Thoracic aorta (tissue), 2 donors: ENCODE measurements at regions not wholly inside any gene's neighbourhood (a gene's known extent, or its start where the extent isn't known, plus 50 kb on each side); places are given as distances from the start of the nearest gene placed in this dataset.
A peak's percentile ranks its signal among the peaks of the same experiment; 100 is the strongest.

Experiments used
- ATAC-seq: fragments of 150-250 bp; one replicate; pipeline ENCODE4 v1.8.0; 2017; ENCODE audit warnings: low read depth; ENCODE audit not compliant: insufficient number of reproducible peaks, low FRiP score
- DNase-seq: peaks from one replicate; pipeline ENCODE4 v3.0.0-alpha.2; 2020; ENCODE audit warnings: low spot score
- H3K27ac ChIP-seq, 2 donors: fragments of 200-600 bp; sonication (generic); 1 replicate in 1 of 2; 2 replicates in 1 of 2; pipeline ENCODE4 v1.5.1; 2016; ENCODE audit warnings: mild to moderate bottlenecking in 2 of 2, moderate library complexity in 2 of 2
- H3K27me3 ChIP-seq: fragments of 200-600 bp; sonication (generic); replicated peaks from 2 replicates; pipeline ENCODE4 v1.6.0; 2016; ENCODE audit warnings: mild to moderate bottlenecking; ENCODE audit not compliant: insufficient read depth
- H3K36me3 ChIP-seq: fragments of 200-600 bp; sonication (generic); one replicate; pipeline ENCODE4 v1.5.1; 2016
- H3K4me1 ChIP-seq, 2 donors: fragments of 200-600 bp; sonication (generic); 1 replicate in 1 of 2; 2 replicates in 1 of 2; pipeline versions ENCODE4 v1.5.1 to v1.6.0; 2016; ENCODE audit warnings: low read depth in 2 of 2, mild to moderate bottlenecking in 1 of 2; ENCODE audit not compliant: control insufficient read depth in 1 of 2
- H3K4me3 ChIP-seq: fragments of 200-600 bp; sonication (generic); 2 replicates; pipeline ENCODE4 v1.5.1; 2016; ENCODE audit warnings: mild to moderate bottlenecking
- H3K9me3 ChIP-seq: fragments of 200-600 bp; sonication (generic); 2 replicates; pipeline ENCODE4 v1.5.1; 2016
- CTCF ChIP-seq: fragments of 200-600 bp; sonication (generic); IDR thresholded peaks from one replicate; pipeline ENCODE4 v1.5.1; 2019; ENCODE audit warnings: antibody characterized with exemption

DNA sequence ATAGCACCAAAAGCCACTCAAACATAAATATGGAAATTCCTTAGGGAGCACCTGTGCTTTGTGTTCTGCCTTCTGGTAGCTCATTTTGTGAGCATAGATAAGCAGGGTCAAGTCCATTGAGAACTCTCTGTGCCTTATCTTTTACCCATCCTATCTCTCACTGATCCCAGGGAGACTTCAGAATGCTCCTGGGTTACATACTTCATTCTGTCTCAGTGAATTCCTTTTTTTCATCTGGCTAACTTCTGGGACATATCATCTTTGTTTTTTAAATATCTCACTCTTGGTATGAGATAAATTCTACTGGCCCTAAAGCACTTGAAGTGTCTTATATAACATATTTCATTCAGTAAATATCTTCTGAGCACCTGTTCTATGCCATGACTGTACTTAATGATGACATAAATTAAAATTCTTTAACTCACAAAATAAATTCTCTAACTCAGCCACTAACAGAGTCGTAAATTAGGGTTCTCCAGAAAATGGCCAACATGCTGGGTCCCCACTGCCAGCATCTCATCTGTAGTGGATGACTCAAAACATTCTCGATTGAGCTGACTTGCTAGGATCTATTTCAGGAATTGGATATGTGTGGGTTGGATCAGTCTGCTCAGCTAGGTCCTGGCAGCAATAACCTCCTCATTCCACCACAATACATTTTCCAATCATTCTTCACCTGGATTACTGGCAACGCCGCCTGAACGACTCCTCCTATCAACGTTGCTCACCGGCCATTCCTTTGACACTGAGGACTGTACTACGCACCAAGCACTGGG is 170.2 kb downstream of the FOXO1 start:
- no peaks in the 10 kb centered on the region for H3K36me3 ChIP-seq
- no peak overlapping the region for H3K27ac ChIP-seq
- no peak for TF ChIP-seq CTCF
- ATAC-seq (no peak), DNase-seq (no peak)
- H3K4me1 ChIP-seq, result peaks cover 0 to 6% of the 10 kb centered on the region in 2 donors
- H3K4me3 ChIP-seq, result no peak overlapping the region
- H3K9me3 ChIP-seq, result no peaks in the 10 kb centered on the region
- no peaks in the 10 kb centered on the region for H3K27me3 ChIP-seq

DNA sequence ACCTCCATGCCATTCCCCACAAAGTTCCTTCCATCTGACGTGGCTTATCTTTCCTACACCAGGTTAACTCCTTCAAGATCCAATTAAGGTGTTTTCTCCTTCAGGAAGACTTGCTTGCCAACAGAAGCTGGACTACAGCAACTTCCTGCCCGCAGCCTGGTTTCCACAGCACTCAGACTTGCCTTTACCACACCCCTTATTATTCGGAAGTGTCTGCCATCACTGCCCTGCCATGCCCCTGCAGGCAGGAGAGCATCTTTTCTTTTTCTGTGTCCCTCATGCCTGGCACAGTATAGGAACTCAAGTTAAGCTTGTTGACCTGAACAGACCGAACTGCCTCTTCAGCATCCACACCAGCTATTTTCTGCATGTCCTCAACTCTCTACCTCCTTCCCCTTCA is 168.0 kb downstream of the FOXO1 start:
- no peak for TF ChIP-seq CTCF
- H3K9me3 ChIP-seq, result no peaks in the 10 kb centered on the region
- H3K27me3 ChIP-seq, result no peaks in the 10 kb centered on the region
- no peak for ATAC-seq
- H3K36me3 ChIP-seq, result no peaks in the 10 kb centered on the region
- peaks cover 0 to 6% of the 10 kb centered on the region in 2 donors for H3K4me1 ChIP-seq
- H3K27ac ChIP-seq, result no peak overlapping the region
- DNase-seq, result no peak
- H3K4me3 ChIP-seq, result no peak overlapping the region

DNA sequence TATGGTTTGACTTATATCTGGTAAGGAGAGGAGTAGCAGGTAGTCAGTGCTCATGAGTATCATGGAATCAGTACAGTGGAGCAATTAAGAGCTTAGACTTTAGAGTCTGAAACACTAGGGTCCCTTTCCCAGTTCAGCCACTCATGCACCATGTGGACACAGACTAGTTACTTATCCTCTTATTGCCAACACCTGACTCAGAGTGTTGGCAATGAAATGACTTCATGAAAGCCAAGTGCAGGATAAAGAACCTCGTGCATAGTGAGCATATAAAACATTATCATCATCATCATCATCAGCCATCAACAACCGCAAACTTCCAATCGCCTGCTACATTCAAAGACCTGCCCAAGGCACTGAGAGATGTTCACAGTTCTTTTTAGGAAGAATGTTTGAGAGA is 164.2 kb downstream of the FOXO1 start:
- Histone ChIP-seq H3K4me3 (no peak overlapping the region), H3K4me1 (peaks cover 0 to 10% of the 10 kb centered on the region in 2 donors), H3K27me3 (no peaks in the 10 kb centered on the region), H3K36me3 (no peaks in the 10 kb centered on the region), H3K27ac (no peak overlapping the region), H3K9me3 (no peaks in the 10 kb centered on the region)
- no peak for DNase-seq
- no peak for TF ChIP-seq CTCF
- ATAC-seq, result no peak

DNA sequence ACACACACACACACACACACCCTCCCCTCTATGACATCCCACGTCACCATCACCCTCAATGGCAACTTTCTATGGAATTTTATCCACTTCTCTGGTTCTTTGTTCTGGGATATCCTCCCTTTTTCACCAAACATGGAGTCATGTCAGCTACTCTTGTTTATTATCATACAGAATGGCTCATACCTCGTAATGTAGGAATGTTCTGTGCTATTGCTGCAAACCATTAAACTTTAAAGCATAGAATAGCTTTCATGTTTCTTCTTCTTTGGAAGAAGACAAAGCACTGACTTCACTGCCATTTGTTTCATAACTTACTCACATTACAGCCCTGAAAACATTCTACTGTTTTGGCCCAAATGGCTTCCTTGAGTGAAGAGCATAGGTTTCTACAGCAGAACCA is 163.4 kb downstream of the FOXO1 start:
- TF ChIP-seq CTCF, result no peak
- Histone ChIP-seq H3K4me3 (no peak overlapping the region), H3K4me1 (peaks cover 0 to 13% of the 10 kb centered on the region in 2 donors), H3K27ac (no peak overlapping the region), H3K36me3 (no peaks in the 10 kb centered on the region), H3K27me3 (no peaks in the 10 kb centered on the region), H3K9me3 (no peaks in the 10 kb centered on the region)
- no peak for ATAC-seq
- DNase-seq, result no peak

GRCh38 chr13:40503966-40504591 is 162.4 kb downstream of the FOXO1 start:
- no peak overlapping the region for H3K4me3 ChIP-seq
- peak overlapping the region; percentile 9 to 31 for H3K27ac ChIP-seq
- H3K4me1 ChIP-seq, result peaks cover 0 to 22% of the 10 kb centered on the region in 2 donors
- peak; percentile 52 for ATAC-seq
- no peaks in the 10 kb centered on the region for H3K9me3 ChIP-seq
- DNase-seq, result no peak
- no peak for TF ChIP-seq CTCF
- H3K36me3 ChIP-seq, result no peaks in the 10 kb centered on the region
- H3K27me3 ChIP-seq, result no peaks in the 10 kb centered on the region
